Gastrocnemius medialis (tissue), 4 donors: ENCODE measurements at regions not wholly inside any gene's neighbourhood (a gene's known extent, or its start where the extent isn't known, plus 50 kb on each side); places are given as distances from the start of the nearest gene placed in this dataset.
"Not testable (repeated sequence)": the region's sequence is repeated elsewhere in the genome, so short reads cannot be mapped to it uniquely, and the experiment has no call there.

Source experiments
- POLR2A ChIP-seq, 2 donors: fragments of 450-650 bp; IDR thresholded peaks; one replicate each; pipeline ENCODE4 v1.6.1; 2017; ENCODE audit warnings: antibody characterized with exemption in 2 of 2, mild to moderate bottlenecking in 2 of 2, moderate library complexity in 2 of 2
- TF ChIP-seq, protein P1 (sequence below), 5 experiments: fragments of 450-650 bp in 3 of 5; fragments of 200-600 bp in 2 of 5; sonication (generic) in 2 of 5; IDR thresholded peaks in 4 of 5; conservative IDR thresholded peaks in 1 of 5; 1 replicate in 4 of 5; 2 replicates in 1 of 5; pipeline ENCODE4 v1.5.1; 2016 to 2019; ENCODE audit warnings: antibody characterized with exemption in 5 of 5, mild to moderate bottlenecking in 3 of 5, moderate library complexity in 3 of 5

DNA sequence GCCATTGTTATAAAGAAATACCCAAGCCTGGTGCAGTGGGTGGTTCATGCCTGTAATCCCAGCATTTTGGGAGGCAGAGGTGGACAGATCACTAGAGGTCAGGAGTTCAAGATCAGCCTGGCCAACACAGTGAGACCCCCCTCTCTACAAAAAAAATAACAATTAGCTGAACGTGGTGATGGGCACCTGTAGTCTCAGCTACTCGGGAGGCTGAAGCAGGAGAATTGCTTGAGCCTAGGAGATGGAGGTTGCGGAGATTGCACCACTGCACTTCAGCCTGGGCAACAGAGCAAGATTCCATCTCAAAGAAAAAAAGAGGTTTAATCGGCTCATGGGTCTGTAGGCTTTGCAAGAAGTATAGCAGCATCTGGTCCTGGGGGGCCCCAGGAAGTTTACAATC is 284.0 kb downstream of the RASEF start:
- TF ChIP-seq, protein P1, sequence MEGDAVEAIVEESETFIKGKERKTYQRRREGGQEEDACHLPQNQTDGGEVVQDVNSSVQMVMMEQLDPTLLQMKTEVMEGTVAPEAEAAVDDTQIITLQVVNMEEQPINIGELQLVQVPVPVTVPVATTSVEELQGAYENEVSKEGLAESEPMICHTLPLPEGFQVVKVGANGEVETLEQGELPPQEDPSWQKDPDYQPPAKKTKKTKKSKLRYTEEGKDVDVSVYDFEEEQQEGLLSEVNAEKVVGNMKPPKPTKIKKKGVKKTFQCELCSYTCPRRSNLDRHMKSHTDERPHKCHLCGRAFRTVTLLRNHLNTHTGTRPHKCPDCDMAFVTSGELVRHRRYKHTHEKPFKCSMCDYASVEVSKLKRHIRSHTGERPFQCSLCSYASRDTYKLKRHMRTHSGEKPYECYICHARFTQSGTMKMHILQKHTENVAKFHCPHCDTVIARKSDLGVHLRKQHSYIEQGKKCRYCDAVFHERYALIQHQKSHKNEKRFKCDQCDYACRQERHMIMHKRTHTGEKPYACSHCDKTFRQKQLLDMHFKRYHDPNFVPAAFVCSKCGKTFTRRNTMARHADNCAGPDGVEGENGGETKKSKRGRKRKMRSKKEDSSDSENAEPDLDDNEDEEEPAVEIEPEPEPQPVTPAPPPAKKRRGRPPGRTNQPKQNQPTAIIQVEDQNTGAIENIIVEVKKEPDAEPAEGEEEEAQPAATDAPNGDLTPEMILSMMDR (IDR thresholded peaks at IDR 0.05 in 4 of 5, conservative IDR thresholded peaks at IDR 0.05 in 1 of 5) = not testable (repeated sequence)
- TF ChIP-seq POLR2A (IDR thresholded peaks at IDR 0.05) = not testable (repeated sequence)
